GM18867 (cell line): ENCODE measurements at regions not wholly inside any gene's neighbourhood (a gene's known extent, or its start where the extent isn't known, plus 50 kb on each side); places are given as distances from the start of the nearest gene placed in this dataset.

Source experiments
- ATAC-seq: cut with Tn5 transposase; IDR thresholded peaks from one replicate; pipeline ENCODE4 v1.9.1; 2021; ENCODE audit warnings: mild to moderate bottlenecking, moderate library complexity; ENCODE audit not compliant: unreplicated experiment

DNA sequence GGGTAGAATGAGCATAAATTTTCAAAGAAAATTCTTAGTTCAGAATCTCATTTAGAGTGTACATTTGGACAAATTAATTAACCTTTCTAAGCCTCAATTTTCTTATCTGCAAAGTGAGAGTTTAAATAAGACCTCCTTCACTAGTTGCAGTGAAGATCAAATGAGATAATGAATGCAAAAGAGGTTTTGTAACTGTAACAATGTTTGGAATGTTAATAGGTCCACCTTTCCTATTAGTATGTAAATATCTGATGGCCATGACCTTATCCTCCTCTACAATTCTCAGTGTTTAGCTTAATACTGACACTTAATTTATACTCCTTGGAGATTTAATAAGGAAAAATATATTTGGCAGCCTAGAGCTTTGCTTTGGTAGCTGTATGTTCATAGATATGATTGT lies 138.8 kb downstream of the GABRG1 start:
- no peak for ATAC-seq

DNA sequence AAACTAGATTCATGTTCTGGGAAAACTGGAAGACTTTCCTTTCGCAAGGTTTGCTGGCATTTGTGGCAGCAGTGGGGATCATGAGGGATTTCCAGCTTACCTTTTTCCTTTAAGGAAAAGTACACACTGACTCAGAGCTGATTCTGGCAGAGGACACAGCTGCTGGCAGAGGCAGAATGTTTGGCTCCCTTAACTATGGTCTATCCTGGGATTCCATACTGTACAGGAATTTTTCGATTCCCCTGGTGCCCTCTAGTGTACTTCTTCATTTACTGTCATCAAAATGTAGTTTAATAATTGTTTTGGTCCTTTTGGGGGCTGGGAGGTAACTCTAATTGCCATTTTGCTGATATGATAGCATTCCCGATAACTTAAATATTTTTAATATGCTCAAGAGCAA lies 152.7 kb downstream of the GABRG1 start:
- ATAC-seq = no peak

DNA sequence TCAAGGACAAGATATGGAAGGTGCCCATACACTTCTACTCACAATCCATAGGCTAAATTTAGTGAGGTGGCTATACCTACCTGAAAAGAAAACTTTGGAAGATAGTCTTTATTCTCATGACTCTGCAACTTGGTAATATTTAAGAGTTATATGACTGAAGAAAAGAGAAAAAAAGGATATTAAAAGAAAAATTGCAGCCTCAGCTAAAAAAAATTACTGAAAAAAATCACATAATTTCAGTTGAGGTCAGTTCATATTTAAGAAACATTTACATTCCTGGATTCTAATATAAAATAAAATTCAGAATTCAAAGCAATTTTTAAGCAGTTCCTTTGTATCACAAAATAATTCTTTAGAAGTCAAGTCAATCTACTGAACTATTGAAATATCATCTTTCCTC lies 166.5 kb downstream of the GABRG1 start:
- no peak for ATAC-seq

DNA sequence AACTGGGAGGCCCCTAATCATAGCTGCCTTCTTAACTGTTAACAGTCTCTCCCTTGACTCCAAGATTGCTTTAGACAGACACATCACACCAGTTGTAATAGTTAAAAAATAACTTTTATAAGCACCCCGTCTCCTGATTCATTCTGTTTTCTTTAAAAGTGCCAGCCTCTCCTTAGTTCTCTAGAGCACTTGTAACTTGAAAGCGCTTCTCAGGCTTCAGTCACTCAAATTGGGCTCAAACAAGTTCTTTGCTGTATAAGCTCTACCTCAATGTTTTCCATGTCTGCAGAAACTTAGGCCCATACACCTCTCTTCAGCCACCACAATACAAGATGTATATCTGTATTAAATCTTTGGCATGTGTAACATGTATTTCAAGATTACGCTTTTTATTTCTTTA lies 169.6 kb downstream of the GABRG1 start:
- ATAC-seq = no peak

DNA sequence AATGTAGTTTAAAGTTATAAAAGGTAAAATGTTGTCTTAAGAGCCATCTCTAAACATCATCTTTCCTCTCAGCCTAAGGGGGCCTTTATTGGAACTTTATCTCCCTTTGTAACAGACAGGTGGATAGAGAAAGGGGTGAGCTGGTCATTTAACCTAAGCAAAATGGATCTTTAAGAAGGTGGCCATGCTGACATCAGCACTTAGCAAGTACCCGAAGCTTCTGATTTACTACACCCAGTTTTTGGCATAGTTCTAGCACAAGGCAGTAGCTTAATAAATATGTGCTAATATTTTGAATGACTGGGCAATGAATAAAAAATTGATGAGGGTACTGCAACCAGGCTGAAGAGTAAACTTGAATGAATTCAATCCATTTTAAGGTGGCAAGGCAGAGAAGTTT lies 172.7 kb downstream of the GABRG1 start:
- no peak for ATAC-seq

DNA sequence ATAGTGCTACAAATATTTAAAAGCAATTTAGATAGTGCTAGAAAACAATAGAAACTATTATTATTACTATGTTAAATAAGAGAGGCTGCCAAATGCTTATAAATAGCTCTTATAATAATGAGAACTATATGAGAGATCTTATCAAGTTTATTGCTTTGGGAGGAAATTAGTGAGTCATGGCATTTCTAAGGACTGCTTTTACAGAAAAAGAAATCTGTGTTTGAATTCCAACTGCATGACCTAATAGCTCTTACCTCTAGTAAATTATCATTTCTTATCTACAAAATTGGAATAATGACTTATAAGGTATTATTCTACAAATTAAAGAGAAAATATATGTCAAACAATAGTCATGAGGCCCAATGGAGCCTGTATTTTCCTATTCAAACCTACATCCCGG lies 177.2 kb downstream of the GABRG1 start:
- ATAC-seq = no peak

DNA sequence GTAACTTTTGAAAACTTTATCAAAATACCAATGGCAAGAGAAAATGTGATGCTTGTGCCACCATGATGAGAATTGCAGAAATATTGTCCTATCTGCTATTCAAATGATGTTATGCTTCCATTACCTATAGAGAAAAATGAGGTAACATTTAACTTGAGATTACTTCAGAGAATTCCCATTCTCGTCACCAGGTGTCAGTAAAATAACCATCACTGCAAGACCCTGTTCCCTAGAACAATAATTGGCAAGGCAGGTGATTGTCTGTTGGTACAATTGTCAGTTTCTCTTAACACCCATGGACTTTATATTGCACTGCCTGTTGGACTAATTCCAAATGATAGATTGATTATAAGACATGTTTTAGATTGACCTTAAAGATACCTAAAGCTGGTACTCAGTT lies 179.9 kb downstream of the GABRG1 start:
- no peak for ATAC-seq

DNA sequence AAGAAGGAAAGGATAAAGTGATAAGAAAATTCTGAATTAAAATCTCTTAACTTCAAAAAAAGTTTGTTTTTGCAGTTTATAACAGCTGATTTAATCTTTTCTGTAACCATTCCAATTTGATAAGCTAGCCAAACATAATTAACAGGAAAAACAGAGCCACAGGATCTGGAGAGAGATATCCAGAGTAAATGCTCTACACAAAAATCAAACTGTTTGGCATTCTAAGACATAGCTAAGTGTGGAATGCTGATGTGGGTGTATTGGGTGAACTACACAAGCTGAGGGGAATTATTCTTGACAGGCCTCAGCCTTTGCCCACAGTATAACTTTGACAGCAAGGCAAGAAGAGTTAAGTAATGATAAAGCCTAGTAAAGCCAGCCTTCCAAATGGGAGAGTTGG lies 184.8 kb downstream of the GABRG1 start:
- no peak for ATAC-seq

DNA sequence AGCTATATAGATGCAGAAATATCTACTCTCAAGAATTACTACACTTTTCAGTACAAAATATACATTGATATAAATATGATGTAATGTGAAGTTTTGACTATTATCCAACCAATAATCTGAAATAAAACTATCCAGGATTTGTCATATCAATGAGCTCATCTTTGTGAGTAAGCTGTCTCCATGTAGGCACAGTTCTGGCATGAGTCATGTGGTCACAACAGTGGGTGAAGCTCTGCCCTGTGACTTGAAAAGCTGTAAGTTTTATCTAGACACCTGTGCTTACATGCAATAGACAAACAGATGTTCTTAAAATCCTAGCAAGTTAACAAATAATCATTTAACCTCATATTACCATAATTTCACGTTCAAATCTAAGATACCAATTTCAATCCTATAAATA lies 192.7 kb downstream of the GABRG1 start:
- no peak for ATAC-seq

DNA sequence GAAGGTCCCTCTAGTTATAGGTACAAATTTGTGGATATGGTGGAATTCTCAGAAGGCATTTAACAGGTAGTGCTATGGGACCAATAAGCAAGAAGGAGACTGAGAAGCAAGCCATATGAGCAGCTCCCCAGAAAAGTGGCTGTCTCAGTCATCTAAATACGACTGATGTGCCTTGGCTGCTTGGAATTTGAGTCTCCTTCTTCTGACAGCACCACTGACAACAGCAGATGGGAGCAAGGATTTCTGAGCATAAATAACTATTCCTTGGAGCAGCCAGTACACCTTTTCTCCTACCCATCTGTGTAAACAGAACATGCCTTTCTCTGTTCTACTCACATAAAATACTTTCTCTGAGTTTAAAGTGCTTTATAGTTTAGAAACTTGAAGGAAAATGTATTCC lies 196.2 kb downstream of the GABRG1 start:
- no peak for ATAC-seq

DNA sequence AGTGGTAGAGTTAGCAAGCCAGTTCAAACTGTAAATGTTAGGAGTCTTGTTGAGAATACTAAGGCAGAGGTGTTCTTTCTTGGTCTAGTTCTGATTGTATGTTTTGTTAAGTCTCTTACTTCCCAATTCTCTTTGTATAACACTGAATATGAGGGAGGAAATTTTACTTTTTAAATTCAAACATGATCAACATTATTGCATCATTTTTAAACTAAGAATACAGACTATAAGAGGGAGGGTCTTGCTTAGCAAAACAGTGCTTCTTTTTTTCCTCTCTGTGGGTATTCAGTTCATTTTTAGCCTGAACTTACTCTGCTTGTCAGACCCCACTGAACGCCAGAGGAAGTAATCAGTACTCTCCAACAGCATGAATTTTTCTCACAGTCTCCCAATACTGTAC lies 198.0 kb downstream of the GABRG1 start:
- no peak for ATAC-seq

DNA sequence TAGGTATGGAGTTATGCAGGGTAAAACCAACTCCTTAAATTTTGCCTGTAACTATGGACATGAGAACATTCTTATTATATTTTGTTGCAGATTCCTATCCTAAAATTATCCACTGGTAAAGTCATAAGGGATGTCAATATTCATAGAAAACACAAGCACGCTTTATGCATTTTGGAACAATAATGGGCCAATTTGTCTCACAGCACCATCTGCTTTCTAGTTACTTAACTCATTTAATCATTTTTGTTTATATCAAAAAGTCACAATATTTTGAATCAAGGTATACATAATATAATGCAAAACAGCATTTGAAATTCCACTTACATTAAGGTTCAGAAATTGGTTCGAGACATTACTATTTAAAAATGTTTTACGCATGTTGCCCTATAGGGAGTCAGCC lies 203.0 kb downstream of the GABRG1 start:
- ATAC-seq = no peak

DNA sequence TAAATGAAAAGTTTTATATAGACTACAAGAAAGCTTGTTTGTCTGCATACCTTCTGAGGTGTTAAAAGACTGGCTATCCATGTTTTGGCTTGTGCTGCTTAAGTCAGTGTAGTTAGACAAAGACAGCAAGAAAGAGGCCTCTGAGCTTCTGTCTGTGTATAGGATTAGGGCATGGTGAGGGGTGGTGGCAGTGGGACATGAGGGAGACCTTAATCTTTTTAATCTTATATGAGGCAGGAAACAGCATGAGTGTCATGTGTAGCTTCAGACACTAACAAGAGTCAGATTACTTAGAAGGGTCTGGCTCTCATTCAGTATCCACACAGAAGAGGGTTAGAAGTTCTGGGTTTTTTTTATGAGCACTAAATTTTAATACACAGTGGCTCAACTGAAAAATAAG lies 213.3 kb downstream of the GABRG1 start:
- ATAC-seq = no peak

DNA sequence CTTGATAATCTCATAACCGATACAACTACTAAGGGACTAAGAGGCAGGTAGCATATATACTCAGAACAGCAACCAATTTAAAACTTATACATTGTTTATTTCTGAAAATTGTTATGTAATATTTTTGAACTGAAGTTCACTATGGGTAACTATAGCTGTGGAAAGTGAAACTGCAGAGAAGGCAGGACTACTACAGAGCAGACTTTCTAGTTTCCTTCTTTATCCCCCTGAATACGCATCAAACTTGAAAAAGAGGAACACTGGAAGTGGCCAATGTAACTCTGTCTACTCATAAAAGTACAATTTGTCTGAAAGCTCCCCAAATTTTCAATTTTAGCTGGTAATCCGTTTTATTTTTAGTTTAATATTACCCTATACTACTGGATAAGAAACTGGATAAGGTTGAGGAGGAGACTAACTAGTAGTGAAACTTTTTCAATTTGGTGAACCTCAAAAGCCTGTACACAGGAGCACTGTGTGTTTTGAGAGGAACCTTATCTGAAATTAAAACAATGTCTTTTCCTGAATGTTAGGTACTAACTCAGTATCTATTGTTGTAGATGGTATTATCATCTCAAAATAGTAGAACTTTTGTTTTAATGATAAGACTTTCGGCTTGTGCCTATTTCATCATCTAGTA lies 225.8 kb downstream of the GABRG1 start:
- ATAC-seq = no peak

DNA sequence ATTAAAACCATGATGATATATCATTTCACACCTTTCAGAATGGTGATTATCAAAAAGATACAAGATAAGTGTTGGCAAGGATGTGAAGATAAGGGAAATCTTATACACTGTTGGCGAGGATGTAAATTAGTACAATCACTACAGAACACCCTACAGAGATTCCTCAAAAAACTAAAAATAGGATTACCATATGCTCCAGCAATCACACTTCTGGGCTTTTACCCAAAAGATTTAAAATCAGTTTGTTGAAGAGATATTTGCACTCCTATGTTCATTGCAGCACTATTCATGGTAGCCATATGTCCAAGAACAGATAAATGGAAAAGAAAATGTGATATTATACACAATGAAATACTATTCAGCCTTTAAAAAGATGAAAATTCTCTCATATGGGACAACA lies 240.4 kb downstream of the GABRG1 start:
- no peak for ATAC-seq

DNA sequence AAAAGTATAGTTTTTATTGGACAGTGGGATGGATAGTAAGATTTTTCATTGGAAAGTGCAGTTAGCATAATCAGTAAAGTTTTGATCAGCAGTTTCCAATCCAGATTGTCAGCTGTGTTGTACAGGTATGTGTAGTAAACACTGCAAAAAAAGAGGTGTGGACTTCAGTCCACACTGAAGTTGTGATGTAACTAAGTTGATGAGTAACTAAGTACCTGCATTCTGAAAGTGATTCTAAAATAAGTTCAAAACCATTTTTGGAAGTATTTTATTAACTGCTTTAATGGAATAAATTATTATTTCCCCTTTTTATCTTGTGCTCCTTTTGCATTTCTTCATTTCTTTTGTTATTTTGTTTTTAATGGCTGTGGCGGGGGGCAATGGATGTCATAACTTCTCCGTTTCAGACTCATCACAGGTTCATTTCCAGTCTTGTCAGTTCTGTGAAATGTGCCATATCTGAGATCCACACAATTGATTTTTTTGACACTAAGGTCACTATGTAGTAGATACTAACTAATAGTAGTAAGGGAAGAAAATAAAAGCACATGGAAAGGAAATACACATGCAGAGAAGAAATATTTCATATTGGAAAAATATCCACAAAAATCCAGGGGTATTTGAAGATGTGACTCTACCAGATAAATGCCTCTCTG lies 247.5 kb downstream of the GABRG1 start:
- no peak for ATAC-seq

DNA sequence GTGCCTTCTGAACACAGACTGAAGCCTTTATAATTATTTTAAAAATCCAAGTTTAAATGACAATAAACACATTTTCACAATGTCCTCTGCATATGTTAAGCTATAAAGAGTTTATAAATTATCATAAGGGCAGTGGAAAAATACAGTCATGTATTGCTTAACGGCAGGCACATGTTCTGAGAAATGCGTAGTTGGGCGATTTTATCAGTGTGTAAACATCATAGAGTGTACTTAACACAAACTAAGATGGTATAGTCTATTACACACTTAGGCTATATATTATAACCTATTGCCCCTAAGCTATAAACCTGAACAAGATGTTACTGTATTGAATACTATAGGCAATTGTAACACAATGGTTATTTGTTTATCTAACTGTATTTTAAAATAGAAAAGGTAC lies 254.7 kb downstream of the GABRG1 start:
- ATAC-seq = no peak

DNA sequence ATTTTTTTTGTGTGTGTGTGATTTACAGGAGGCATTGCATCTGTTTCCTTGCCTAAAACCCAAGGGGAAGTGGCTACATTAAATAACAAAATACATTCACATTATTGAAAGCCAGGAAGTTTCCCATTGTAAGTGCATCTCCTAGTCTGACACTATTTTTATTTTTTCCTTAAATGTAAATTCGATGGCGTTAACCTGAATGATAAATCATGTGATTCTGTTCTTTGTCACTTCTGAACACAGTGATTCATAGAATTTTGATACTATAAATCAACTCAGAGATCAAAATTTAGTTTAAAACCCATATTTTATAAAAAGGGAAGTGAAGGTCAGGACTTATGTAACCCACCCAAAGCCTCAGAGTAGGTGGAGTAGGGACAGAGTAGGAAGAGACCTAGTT lies 258.1 kb downstream of the GABRG1 start:
- ATAC-seq = no peak

DNA sequence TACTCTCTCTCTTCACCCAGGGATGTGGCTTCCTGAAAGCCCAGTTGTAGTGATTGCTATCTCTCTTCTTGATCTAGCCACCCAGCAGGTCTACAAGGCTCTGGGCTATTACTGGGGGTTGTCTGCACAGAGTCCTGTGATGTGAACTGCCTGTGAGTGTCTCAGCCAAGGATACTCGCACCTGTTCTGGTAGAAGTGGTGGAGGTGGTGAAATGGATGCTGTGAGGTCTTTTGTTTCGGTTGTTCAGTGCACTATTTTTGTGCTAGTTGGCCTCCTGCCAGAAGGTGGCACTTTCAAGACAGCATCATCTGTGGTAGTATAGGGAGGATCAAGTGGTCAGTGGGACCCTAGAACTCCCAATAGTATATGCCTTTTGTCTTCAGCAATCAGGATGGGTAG lies 268.0 kb downstream of the GABRG1 start:
- ATAC-seq = no peak

DNA sequence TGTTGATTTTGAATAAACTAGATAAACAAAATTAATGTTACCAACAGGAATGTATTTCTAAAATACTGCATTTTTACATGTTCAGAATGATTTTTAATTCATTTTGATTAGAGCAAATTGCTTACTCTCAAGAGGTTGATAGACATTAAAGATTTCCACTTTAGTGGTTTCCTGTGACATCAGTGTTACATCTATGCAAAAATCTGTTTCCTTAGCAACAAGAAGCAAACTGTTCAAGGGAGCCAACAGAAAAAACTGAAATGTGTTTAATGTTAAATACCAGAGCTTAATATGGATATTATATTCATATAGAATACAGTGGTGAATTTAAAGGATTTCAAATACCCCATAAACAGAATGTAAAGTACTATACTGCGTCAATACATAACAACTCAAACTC lies 277.8 kb downstream of the GABRG1 start:
- no peak for ATAC-seq

DNA sequence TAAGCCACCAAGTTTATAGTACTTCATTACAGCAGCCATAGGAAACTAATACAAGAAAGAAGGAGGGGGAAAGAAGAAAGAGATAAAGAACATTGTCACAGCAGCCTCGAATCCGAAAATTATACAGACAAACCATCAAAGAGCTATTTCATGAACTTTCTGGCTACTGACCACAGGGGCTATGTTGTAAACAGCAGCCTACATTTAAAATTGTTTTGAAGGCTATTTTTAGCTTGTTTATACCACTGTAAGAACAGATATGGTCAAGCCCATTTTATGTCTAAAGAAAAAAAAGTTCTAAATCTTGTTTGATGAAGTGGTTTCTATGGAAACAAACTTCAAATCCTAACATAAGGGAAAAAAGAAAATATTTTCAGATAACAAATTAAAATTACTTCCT lies 282.1 kb downstream of the GABRG1 start:
- no peak for ATAC-seq

DNA sequence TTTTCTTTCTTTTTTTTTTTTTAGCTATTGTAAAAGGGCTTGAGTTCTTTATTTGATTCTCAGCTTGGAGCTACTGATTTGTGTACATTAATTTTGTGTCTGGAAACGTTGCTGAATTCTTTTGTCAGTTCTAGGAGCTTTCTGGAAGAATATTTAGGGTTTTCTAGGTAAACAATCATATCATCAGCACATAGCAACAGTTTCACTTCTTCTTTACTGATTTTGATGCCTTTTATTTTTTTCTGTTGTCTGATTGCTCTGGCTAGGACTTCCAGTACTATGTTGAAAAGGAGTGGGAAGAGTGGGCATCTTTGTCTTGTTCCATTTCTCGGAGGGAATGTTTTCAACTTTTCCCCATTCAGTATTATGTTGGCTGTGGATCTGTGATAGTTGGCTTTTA lies 292.2 kb downstream of the GABRG1 start:
- no peak for ATAC-seq

DNA sequence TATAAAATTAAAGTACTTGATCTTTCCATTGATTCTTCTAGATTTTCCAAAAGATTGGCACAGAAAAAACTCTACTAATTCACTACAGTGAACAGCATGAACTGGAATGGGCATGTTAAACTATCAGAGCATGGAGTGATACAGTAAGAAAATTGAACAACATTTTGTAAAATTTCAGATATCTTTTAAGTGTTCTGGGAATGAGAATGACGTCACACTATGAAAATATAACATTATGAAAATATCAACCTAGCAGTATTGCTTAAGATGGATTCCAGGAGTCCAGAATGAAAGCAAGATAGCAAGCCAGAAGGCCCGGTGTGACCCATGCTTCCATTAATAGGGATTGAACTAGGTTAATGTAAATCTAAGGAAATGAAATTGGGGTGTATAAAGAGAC lies 319.9 kb downstream of the GABRG1 start:
- no peak for ATAC-seq
